ENCODE measurements at regions not wholly inside any gene's neighbourhood (a gene's known extent, or its start where the extent isn't known, plus 50 kb on each side); places are given as distances from the start of the nearest gene placed in this dataset.
A peak's percentile ranks its signal among the peaks of the same experiment; 100 is the strongest.

DNA sequence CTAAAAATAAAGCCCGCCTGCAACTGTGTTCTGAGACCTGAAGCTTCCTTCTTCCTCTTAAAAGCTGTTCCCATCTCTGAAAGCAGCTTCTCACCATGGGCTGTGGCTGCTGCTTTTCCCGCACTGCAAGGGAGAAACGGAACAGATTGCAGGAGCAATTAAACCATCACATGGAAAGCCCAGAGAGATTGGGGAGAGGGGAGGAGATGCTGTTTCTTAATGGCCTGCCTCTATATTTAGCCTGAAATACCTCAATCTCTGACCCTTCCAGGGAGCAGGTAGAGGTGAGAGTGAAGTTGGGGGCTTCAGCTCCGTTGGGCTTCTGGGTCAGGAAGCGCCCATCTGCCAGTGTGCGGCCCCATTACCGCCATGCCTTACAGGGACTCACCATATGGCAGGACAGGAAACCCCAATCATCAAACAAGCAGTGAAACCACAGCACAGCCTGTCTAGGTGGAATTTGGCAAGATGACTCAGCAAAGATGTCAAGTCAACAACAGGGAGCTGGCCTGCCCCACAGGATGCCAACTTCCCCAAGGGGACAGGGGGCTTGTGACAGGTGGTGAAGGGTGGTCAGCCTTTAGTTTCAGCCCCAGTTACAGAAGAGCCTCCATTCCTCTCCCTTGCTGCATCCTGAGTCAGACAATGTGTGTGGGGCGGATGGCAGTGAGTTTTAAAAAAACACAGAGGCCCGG is 286.6 kb upstream of the CCL2 start (continued):
- TF ChIP-seq, protein P1, sequence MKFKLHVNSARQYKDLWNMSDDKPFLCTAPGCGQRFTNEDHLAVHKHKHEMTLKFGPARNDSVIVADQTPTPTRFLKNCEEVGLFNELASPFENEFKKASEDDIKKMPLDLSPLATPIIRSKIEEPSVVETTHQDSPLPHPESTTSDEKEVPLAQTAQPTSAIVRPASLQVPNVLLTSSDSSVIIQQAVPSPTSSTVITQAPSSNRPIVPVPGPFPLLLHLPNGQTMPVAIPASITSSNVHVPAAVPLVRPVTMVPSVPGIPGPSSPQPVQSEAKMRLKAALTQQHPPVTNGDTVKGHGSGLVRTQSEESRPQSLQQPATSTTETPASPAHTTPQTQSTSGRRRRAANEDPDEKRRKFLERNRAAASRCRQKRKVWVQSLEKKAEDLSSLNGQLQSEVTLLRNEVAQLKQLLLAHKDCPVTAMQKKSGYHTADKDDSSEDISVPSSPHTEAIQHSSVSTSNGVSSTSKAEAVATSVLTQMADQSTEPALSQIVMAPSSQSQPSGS (IDR thresholded peaks at IDR 0.05; ENCODE audit: low read length), result 0 out of 2 replicates have a peak, but pooled peaks have one; percentile 18
- TF ChIP-seq MEF2A (IDR thresholded peaks at IDR 0.05; ENCODE audit: insufficient read depth, low read depth, low read length), result 0 out of 2 replicates have a peak, but pooled peaks have one; percentile 29
- no peak for TF ChIP-seq CHD2 (IDR thresholded peaks at IDR 0.05; ENCODE audit: borderline replicate concordance, low read depth, low read length)
- no peak for TF ChIP-seq STAT3 (IDR thresholded peaks at IDR 0.05; ENCODE audit: low read depth, low read length)
- 0 out of 2 replicates have a peak, but pooled peaks have one; percentile 43 for TF ChIP-seq MTA3 (IDR thresholded peaks at IDR 0.05; ENCODE audit: borderline replicate concordance, low read length)
- TF ChIP-seq EZH2 (IDR thresholded peaks at IDR 0.05; ENCODE audit: borderline replicate concordance, control insufficient read depth, low read depth, low read length), result no peak
- TF ChIP-seq JUNB (IDR thresholded peaks at IDR 0.05), result peak; percentile 50
- peak; percentile 76; the same call in 1 of the 2 replicates for TF ChIP-seq TCF12 (IDR thresholded peaks at IDR 0.05; ENCODE audit: low read depth, low read length)
- TF ChIP-seq PAX8 (IDR thresholded peaks at IDR 0.05), result no peak
- TF ChIP-seq, protein P2, sequence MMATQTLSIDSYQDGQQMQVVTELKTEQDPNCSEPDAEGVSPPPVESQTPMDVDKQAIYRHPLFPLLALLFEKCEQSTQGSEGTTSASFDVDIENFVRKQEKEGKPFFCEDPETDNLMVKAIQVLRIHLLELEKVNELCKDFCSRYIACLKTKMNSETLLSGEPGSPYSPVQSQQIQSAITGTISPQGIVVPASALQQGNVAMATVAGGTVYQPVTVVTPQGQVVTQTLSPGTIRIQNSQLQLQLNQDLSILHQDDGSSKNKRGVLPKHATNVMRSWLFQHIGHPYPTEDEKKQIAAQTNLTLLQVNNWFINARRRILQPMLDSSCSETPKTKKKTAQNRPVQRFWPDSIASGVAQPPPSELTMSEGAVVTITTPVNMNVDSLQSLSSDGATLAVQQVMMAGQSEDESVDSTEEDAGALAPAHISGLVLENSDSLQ (IDR thresholded peaks at IDR 0.05), result peak; percentile 45; the same call in 1 of the 2 replicates
- 0 out of 2 replicates have a peak, but pooled peaks have one; percentile 51 for TF ChIP-seq CBFB (IDR thresholded peaks at IDR 0.05; ENCODE audit: low read depth)
- TF ChIP-seq YY1 (IDR thresholded peaks at IDR 0.05; ENCODE audit: low read depth, low read length), result peak; percentile 68
- TF ChIP-seq SUPT20H (IDR thresholded peaks at IDR 0.05; ENCODE audit: borderline replicate concordance, control insufficient read depth, low read depth, low read length), result no peak
- peak; percentile 63 for TF ChIP-seq MEF2B (IDR thresholded peaks at IDR 0.05; ENCODE audit: partially characterized antibody, poor library complexity, severe bottlenecking)
- no peak for TF ChIP-seq E4F1 (IDR thresholded peaks at IDR 0.05; ENCODE audit: borderline replicate concordance, partially characterized antibody)
- TF ChIP-seq STAT1 (conservative IDR thresholded peaks at IDR 0.05), result 0 out of 2 replicates have a peak, but pooled peaks have one; percentile 59
- no peak for TF ChIP-seq HDAC6 (IDR thresholded peaks at IDR 0.05; ENCODE audit: unreplicated experiment)
- TF ChIP-seq KLF5 (IDR thresholded peaks at IDR 0.05; ENCODE audit: partially characterized antibody), result no peak
- TF ChIP-seq TBL1XR1 (IDR thresholded peaks at IDR 0.05; ENCODE audit: low read depth, low read length), result no peak
- peak; percentile 68; the same call in 1 of the 2 replicates for TF ChIP-seq MTA2 (IDR thresholded peaks at IDR 0.05; ENCODE audit: low read depth)
- no peak; the same call in 2 of the 3 replicates for TF ChIP-seq POU2F2 (IDR thresholded peaks at IDR 0.05; ENCODE audit: borderline replicate concordance, low read depth, low read length)
- no peak for TF ChIP-seq SMC3 (IDR thresholded peaks at IDR 0.05; ENCODE audit: borderline replicate concordance, low read length)
- TF ChIP-seq RUNX3 (IDR thresholded peaks at IDR 0.05; ENCODE audit: low read length), result peak; percentile 91
- TF ChIP-seq, protein P3, sequence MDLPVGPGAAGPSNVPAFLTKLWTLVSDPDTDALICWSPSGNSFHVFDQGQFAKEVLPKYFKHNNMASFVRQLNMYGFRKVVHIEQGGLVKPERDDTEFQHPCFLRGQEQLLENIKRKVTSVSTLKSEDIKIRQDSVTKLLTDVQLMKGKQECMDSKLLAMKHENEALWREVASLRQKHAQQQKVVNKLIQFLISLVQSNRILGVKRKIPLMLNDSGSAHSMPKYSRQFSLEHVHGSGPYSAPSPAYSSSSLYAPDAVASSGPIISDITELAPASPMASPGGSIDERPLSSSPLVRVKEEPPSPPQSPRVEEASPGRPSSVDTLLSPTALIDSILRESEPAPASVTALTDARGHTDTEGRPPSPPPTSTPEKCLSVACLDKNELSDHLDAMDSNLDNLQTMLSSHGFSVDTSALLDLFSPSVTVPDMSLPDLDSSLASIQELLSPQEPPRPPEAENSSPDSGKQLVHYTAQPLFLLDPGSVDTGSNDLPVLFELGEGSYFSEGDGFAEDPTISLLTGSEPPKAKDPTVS (IDR thresholded peaks at IDR 0.05; ENCODE audit: low read depth, low read length), result no peak
- TF ChIP-seq WRNIP1 (IDR thresholded peaks at IDR 0.05; ENCODE audit: borderline replicate concordance, low read depth, low read length), result no peak
- TF ChIP-seq CBX5 (IDR thresholded peaks at IDR 0.05; ENCODE audit: low read depth), result no peak

All from GM12878 (cell line).